Mammary epithelial cell (primary cell): ENCODE measurements at regions not wholly inside any gene's neighbourhood (a gene's known extent, or its start where the extent isn't known, plus 50 kb on each side); places are given as distances from the start of the nearest gene placed in this dataset.

Experiments
- EZH2 ChIP-seq: IDR thresholded peaks from 2 replicates; pipeline ENCODE4 v1.6.1; 2012; ENCODE audit warnings: low read length, inconsistent platforms, borderline replicate concordance
- TF ChIP-seq, protein P1 (sequence below), 2 donors: IDR thresholded peaks in 1 of 2; conservative IDR thresholded peaks in 1 of 2; 2 replicates each; pipeline ENCODE4 v1.5.1; 2011 to 2012; ENCODE audit warnings: inconsistent platforms in 2 of 2, low read length in 2 of 2, mild to moderate bottlenecking in 2 of 2, control low read depth in 1 of 2, low read depth in 1 of 2; ENCODE audit not compliant: insufficient read depth in 1 of 2; ENCODE audit errors: extremely low read depth in 1 of 2

DNA sequence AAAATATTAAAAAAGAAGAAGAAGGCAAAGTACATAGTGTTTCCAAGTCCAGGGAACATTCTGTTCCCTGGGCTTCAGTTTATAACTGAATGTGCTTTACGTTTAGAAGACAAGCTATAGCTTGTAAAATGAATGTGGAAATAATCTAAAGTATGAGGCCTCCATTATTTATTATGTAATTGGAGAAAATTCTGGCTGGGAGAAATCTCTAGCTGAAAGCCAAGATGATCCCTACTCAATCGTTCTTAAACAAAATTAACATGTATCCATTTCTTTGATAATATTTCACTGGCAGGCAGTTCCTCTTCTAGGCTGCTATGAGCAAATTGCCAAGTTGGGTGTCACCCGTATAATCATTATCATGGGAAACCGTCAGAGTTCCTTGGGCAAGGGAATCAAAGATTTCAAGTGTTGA lies 52.2 kb upstream of the ETS2 start:
- TF ChIP-seq, protein P1, sequence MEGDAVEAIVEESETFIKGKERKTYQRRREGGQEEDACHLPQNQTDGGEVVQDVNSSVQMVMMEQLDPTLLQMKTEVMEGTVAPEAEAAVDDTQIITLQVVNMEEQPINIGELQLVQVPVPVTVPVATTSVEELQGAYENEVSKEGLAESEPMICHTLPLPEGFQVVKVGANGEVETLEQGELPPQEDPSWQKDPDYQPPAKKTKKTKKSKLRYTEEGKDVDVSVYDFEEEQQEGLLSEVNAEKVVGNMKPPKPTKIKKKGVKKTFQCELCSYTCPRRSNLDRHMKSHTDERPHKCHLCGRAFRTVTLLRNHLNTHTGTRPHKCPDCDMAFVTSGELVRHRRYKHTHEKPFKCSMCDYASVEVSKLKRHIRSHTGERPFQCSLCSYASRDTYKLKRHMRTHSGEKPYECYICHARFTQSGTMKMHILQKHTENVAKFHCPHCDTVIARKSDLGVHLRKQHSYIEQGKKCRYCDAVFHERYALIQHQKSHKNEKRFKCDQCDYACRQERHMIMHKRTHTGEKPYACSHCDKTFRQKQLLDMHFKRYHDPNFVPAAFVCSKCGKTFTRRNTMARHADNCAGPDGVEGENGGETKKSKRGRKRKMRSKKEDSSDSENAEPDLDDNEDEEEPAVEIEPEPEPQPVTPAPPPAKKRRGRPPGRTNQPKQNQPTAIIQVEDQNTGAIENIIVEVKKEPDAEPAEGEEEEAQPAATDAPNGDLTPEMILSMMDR (conservative IDR thresholded peaks at IDR 0.05 in 1 of 2, IDR thresholded peaks at IDR 0.05 in 1 of 2; ENCODE audit: extremely low read depth in 1 of 2, insufficient read depth in 1 of 2, low read depth in 1 of 2, low read length in 2 of 2): no peak
- TF ChIP-seq EZH2: no peak
